Neural cell (in vitro differentiated cells): ENCODE measurements at regions not wholly inside any gene's neighbourhood (a gene's known extent, or its start where the extent isn't known, plus 50 kb on each side); places are given as distances from the start of the nearest gene placed in this dataset.

Source experiments
- H2AFZ ChIP-seq: fragments of 200-600, 300-800 bp; sonication (generic), shearing (Covaris generic); 2 replicates; pipeline ENCODE4 v1.6.0; 2014; ENCODE audit warnings: low read depth, mild to moderate bottlenecking, antibody characterized with exemption, low read length, moderate library complexity
- H3F3A ChIP-seq: fragments of 200-600 bp; shearing (Covaris generic); 2 replicates; pipeline ENCODE4 v1.6.1; 2016; ENCODE audit warnings: mild to moderate bottlenecking, moderate library complexity, mixed read lengths, antibody characterized with exemption, low read length; ENCODE audit not compliant: insufficient read depth, poor library complexity, severe bottlenecking
- H3K27ac ChIP-seq: fragments of 200-600, 300-800 bp; sonication (generic), shearing (Covaris generic); 2 replicates; pipeline ENCODE4 v1.5.1; 2014; ENCODE audit warnings: mild to moderate bottlenecking, low read length, moderate library complexity
- H3K27me3 ChIP-seq: fragments of 300-800, 200-600 bp; sonication (generic), shearing (Covaris generic); 2 replicates; pipeline ENCODE4 v1.6.0; 2014; ENCODE audit warnings: mild to moderate bottlenecking, low read depth, low read length, moderate library complexity; ENCODE audit not compliant: insufficient read depth
- H3K36me3 ChIP-seq: fragments of 300-800, 200-600 bp; sonication (generic), shearing (Covaris generic); 2 replicates; pipeline ENCODE4 v1.5.1; 2014; ENCODE audit warnings: mild to moderate bottlenecking, antibody characterized with exemption, low read length, moderate library complexity; ENCODE audit not compliant: insufficient read depth
- H3K4me2 ChIP-seq: fragments of 300-800, 200-600 bp; sonication (generic), shearing (Covaris generic); 2 replicates; pipeline ENCODE4 v1.6.0; 2014; ENCODE audit warnings: mild to moderate bottlenecking, low read length
- H3K4me3 ChIP-seq: fragments of 300-800, 200-600 bp; sonication (generic), shearing (Covaris generic); 2 replicates; pipeline ENCODE4 v1.5.1; 2014; ENCODE audit warnings: mild to moderate bottlenecking, low read length, moderate library complexity
- H3K79me2 ChIP-seq: fragments of 200-600 bp; shearing (Covaris generic); replicated peaks from 2 replicates; pipeline ENCODE4 v1.6.0; 2014; ENCODE audit warnings: mild to moderate bottlenecking, low read length, moderate library complexity; ENCODE audit not compliant: insufficient read depth
- H3K9ac ChIP-seq: fragments of 300-800, 200-600 bp; sonication (generic), shearing (Covaris generic); 2 replicates; pipeline ENCODE4 v1.6.1; 2016; ENCODE audit warnings: mild to moderate bottlenecking, low read length, mixed read lengths
- H3K9me2 ChIP-seq: fragments of 200-600 bp; shearing (Covaris generic); 2 replicates; pipeline ENCODE4 v1.6.1; 2016; ENCODE audit warnings: mild to moderate bottlenecking, low read length, mixed read lengths; ENCODE audit not compliant: insufficient read depth
- H3K9me3 ChIP-seq: fragments of 200-600, 300-800 bp; sonication (generic), shearing (Covaris generic); 2 replicates; pipeline ENCODE4 v1.6.1; 2016; ENCODE audit warnings: mild to moderate bottlenecking, mixed run types, low read length, moderate library complexity, mixed read lengths
- H4K20me1 ChIP-seq: fragments of 200-600 bp; shearing (Covaris generic); 2 replicates; pipeline ENCODE4 v1.6.1; 2016; ENCODE audit warnings: mild to moderate bottlenecking, mixed run types; ENCODE audit not compliant: insufficient read depth
- CTCF ChIP-seq: fragments of 450-650 bp; IDR thresholded peaks from 2 replicates; pipeline ENCODE4 v1.5.1; 2014; ENCODE audit warnings: antibody characterized with exemption, mild to moderate bottlenecking, moderate library complexity; ENCODE audit not compliant: poor library complexity, severe bottlenecking
- EP300 ChIP-seq: fragments of 450-650 bp; conservative IDR thresholded peaks from 2 replicates; pipeline ENCODE4 v1.6.1; 2014; ENCODE audit warnings: antibody characterized with exemption, mild to moderate bottlenecking, moderate library complexity; ENCODE audit not compliant: poor library complexity, severe bottlenecking
- EZH2 ChIP-seq: fragments of 200-600, 300-800 bp; shearing (Covaris generic), sonication (generic); IDR thresholded peaks from 2 replicates; pipeline ENCODE4 v1.6.1; 2014; ENCODE audit warnings: antibody characterized with exemption, low read length, borderline replicate concordance, mild to moderate bottlenecking; ENCODE audit not compliant: insufficient read depth, poor library complexity, severe bottlenecking
- MXI1 ChIP-seq: fragments of 450-650 bp; conservative IDR thresholded peaks from 2 replicates; pipeline ENCODE4 v1.6.1; 2014; ENCODE audit warnings: antibody characterized with exemption, mild to moderate bottlenecking; ENCODE audit not compliant: poor library complexity, severe bottlenecking
- POLR2AphosphoS5 ChIP-seq: IDR thresholded peaks from 2 replicates; pipeline ENCODE4 v1.6.1; 2012
- RAD21 ChIP-seq: fragments of 450-650 bp; conservative IDR thresholded peaks from 2 replicates; pipeline ENCODE4 v1.6.1; 2014; ENCODE audit warnings: antibody characterized with exemption, mild to moderate bottlenecking, moderate library complexity
- REST ChIP-seq: IDR thresholded peaks from 2 replicates; pipeline ENCODE4 v1.6.1; 2012; ENCODE audit warnings: borderline replicate concordance
- SMC3 ChIP-seq: fragments of 450-650 bp; conservative IDR thresholded peaks from 2 replicates; pipeline ENCODE4 v1.6.1; 2014; ENCODE audit warnings: antibody characterized with exemption, mild to moderate bottlenecking, moderate library complexity; ENCODE audit not compliant: poor library complexity
- TAF1 ChIP-seq: IDR thresholded peaks from 2 replicates; pipeline ENCODE4 v1.6.1; 2012; ENCODE audit warnings: low read depth

- Histone ChIP-seq H3K9me2 (no peaks in the 10 kb centered on the region), H2AFZ (no peak overlapping the region), H3K79me2 (no peaks in the 10 kb centered on the region), H3F3A (no peaks in the 10 kb centered on the region), H3K27ac (no peak overlapping the region), H3K4me2 (no peak overlapping the region), H4K20me1 (no peaks in the 10 kb centered on the region), H3K27me3 (no peaks in the 10 kb centered on the region), H3K9me3 (no peaks in the 10 kb centered on the region), H3K4me3 (no peak overlapping the region), H3K9ac (no peak overlapping the region), H3K36me3 (no peaks in the 10 kb centered on the region)
- no peak for TF ChIP-seq SMC3
- TF ChIP-seq MXI1 = no peak
- no peak for TF ChIP-seq REST
- no peak for TF ChIP-seq TAF1
- TF ChIP-seq CTCF = no peak
- no peak for TF ChIP-seq POLR2AphosphoS5
- no peak for TF ChIP-seq EP300
- no peak for TF ChIP-seq EZH2
- no peak for TF ChIP-seq RAD21
Measured at GRCh38 chr20:48358176-48359054, 469.4 kb downstream of the PREX1 start.

- no peak for TF ChIP-seq RAD21
- no peak for TF ChIP-seq TAF1
- TF ChIP-seq POLR2AphosphoS5 = no peak
- no peak for TF ChIP-seq SMC3
- TF ChIP-seq EZH2 = no peak
- no peak for TF ChIP-seq CTCF
- no peak for TF ChIP-seq MXI1
- no peak for TF ChIP-seq EP300
- TF ChIP-seq REST = no peak
- no peaks in the 10 kb centered on the region for H3K9me3 ChIP-seq
- no peak overlapping the region for H3K27ac ChIP-seq
- H3K4me2 ChIP-seq = no peak overlapping the region
- H4K20me1 ChIP-seq = no peaks in the 10 kb centered on the region
- H3F3A ChIP-seq = no peaks in the 10 kb centered on the region
- no peaks in the 10 kb centered on the region for H3K9me2 ChIP-seq
- H3K4me3 ChIP-seq = no peak overlapping the region
- no peaks in the 10 kb centered on the region for H3K36me3 ChIP-seq
- no peaks in the 10 kb centered on the region for H3K27me3 ChIP-seq
- H2AFZ ChIP-seq = no peak overlapping the region
- H3K9ac ChIP-seq = no peak overlapping the region
- H3K79me2 ChIP-seq = no peaks in the 10 kb centered on the region
Measured at GRCh38 chr20:48357714-48358113, 470.1 kb downstream of the PREX1 start.
